IMR-90 (cell line): ENCODE measurements at regions not wholly inside any gene's neighbourhood (a gene's known extent, or its start where the extent isn't known, plus 50 kb on each side); places are given as distances from the start of the nearest gene placed in this dataset.

Experiments
- CEBPB ChIP-seq: IDR thresholded peaks from 2 replicates; pipeline ENCODE4 v1.6.1; 2012; ENCODE audit warnings: low read depth, low read length, improper control_type of control experiment
- MAFK ChIP-seq: IDR thresholded peaks from 2 replicates; pipeline ENCODE4 v1.6.1; 2012; ENCODE audit warnings: low read depth, low read length, improper control_type of control experiment
- POLR2A ChIP-seq: IDR thresholded peaks from 2 replicates; pipeline ENCODE4 v1.6.1; 2012; ENCODE audit warnings: mild to moderate bottlenecking, low read depth, low read length
- RAD21 ChIP-seq: IDR thresholded peaks from 2 replicates; pipeline ENCODE4 v1.6.1; 2012; ENCODE audit warnings: low read length, improper control_type of control experiment
- SMC3 ChIP-seq: fragments of 150-350 bp; IDR thresholded peaks from 2 replicates; pipeline ENCODE4 v1.6.1; 2016; ENCODE audit warnings: low read depth, mild to moderate bottlenecking, antibody characterized with exemption, low read length, moderate library complexity
- TF ChIP-seq, protein P1 (sequence below): conservative IDR thresholded peaks from 2 replicates; pipeline ENCODE4 v1.5.1; 2012; ENCODE audit warnings: mild to moderate bottlenecking, low read depth, low read length, improper control_type of control experiment
- TF ChIP-seq, protein P2 (sequence below): fragments of 150-350 bp; IDR thresholded peaks from 2 replicates; pipeline ENCODE4 v1.6.1; 2017; ENCODE audit warnings: mild to moderate bottlenecking, antibody characterized with exemption, low read length, low read depth
- TF ChIP-seq, protein P3 (sequence below): fragments of 150-350 bp; IDR thresholded peaks from 2 replicates; pipeline ENCODE4 v1.6.1; 2016; ENCODE audit warnings: low read depth, mild to moderate bottlenecking, low read length, moderate library complexity, borderline replicate concordance

DNA sequence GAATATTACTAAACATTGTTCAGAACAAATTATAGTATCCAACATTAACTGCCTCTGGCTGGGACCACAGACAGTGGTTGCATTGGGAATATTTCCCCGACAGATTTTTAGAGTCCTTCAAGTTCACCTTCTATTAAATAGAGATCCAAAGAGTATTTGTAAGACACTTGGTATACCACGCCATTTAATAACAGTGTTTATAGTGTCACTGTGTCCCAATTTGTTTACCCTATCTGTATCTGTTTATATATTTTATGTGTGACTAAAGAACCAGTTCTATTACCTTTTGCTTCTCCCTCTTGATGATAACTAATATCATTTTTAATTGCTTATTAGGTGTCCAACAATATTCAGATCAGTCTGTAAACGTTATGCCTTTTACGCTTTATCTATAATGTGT is 191.3 kb upstream of the IRX5 start:
- no peak for TF ChIP-seq SMC3
- TF ChIP-seq RAD21 = no peak
- TF ChIP-seq, protein P1, sequence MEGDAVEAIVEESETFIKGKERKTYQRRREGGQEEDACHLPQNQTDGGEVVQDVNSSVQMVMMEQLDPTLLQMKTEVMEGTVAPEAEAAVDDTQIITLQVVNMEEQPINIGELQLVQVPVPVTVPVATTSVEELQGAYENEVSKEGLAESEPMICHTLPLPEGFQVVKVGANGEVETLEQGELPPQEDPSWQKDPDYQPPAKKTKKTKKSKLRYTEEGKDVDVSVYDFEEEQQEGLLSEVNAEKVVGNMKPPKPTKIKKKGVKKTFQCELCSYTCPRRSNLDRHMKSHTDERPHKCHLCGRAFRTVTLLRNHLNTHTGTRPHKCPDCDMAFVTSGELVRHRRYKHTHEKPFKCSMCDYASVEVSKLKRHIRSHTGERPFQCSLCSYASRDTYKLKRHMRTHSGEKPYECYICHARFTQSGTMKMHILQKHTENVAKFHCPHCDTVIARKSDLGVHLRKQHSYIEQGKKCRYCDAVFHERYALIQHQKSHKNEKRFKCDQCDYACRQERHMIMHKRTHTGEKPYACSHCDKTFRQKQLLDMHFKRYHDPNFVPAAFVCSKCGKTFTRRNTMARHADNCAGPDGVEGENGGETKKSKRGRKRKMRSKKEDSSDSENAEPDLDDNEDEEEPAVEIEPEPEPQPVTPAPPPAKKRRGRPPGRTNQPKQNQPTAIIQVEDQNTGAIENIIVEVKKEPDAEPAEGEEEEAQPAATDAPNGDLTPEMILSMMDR = no peak
- TF ChIP-seq, protein P2, sequence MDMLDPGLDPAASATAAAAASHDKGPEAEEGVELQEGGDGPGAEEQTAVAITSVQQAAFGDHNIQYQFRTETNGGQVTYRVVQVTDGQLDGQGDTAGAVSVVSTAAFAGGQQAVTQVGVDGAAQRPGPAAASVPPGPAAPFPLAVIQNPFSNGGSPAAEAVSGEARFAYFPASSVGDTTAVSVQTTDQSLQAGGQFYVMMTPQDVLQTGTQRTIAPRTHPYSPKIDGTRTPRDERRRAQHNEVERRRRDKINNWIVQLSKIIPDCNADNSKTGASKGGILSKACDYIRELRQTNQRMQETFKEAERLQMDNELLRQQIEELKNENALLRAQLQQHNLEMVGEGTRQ = no peak
- TF ChIP-seq POLR2A = no peak
- TF ChIP-seq, protein P3, sequence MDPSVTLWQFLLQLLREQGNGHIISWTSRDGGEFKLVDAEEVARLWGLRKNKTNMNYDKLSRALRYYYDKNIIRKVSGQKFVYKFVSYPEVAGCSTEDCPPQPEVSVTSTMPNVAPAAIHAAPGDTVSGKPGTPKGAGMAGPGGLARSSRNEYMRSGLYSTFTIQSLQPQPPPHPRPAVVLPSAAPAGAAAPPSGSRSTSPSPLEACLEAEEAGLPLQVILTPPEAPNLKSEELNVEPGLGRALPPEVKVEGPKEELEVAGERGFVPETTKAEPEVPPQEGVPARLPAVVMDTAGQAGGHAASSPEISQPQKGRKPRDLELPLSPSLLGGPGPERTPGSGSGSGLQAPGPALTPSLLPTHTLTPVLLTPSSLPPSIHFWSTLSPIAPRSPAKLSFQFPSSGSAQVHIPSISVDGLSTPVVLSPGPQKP = no peak
- no peak for TF ChIP-seq MAFK
- TF ChIP-seq CEBPB = no peak
